ENCODE measurements at regions not wholly inside any gene's neighbourhood (a gene's known extent, or its start where the extent isn't known, plus 50 kb on each side); places are given as distances from the start of the nearest gene placed in this dataset.

DNA sequence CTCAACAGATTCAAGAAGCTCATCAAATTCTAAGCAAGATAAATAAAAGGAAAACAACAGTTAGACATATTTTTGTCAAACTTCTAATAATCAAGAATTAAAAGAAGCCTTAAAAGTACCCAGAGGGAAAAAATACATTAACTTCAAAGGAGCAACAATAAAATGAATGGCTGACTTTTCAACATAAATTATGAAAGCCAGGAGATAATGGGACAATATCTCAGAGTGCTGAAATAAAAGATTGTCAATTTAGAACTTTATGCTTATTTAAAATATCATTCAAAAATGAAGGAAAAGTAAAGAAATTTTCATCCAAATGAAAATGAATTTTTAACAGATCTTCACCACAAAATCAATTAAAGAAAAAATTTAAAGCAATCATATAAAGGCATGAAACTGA lies 108.5 kb upstream of the IL6 start:
- no peak for DNase-seq

DNA sequence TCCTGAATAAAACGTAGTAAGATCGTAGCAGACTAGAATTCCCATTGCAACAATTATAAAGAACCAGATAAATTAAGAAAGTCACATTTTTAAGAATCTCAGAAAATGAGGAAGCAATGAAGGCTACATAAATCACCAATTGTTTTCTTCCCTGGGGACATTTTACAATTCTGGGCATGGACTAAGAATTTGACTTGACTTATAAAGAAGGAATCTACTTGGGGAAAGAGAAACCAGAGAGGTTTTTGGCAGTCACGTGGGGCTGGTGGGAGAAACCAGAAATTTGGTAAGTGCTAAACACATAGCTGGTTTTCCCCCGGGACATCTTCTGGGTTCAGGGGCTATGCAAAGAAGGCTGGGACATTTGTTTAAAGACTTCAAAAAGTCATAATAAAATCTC lies 109.8 kb upstream of the IL6 start:
- DNase-seq: peak; percentile 62

DNA sequence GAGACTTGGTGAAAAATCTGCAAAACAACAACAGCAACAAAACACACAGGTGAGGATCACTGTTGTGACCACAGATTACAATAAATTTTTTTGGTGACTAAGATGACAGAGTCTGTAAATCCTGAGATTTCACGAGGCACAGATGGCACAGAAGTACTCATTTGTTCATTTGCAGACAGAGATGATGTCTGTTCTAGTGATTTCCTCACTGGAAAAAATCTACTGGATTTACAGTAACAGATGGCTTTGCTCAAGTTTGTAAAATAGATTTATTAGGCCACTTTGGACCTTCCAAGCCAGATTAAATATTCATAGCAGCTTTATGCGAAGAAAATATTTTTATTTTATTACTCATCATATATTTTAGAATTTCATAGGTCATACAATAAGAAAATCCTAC lies 113.5 kb upstream of the IL6 start:
- DNase-seq: no peak

DNA sequence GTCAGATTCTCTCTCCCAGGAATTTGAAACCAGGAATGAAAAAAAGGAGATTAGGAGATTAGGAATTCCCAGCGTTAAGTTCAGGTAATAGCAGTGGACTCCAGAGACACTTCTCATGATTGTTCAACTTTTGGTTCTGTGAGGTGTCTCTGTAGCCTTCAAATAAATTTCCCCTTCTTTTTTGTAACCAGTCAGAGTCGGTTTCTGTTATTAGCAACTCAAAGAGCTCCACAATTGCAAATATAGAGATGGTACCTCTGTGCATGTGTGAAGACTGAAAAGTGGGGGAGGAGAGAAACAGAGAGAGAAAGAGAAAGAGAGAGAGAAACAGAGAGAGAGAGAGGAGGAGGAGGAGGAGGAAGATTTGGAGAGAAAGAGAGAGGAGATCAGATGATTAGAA lies 112.8 kb upstream of the STEAP1B start:
- DNase-seq: no peak

DNA sequence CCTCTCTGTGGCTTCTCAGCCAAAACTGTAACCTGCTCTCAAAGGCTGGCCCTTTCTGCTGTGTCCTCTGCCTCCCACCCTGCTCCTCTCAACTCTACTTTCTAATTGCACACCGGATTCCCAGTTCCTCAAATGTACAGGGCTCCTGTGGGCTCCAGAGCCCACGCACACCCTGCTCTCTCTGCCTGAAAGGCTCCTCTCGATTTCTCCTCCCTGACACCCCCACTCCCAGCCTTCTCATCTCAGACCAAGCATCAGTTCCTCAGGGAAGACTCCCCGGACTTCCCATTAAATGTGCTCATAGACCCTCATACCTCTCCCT lies 111.7 kb upstream of the STEAP1B start:
- peak; percentile 46 for DNase-seq

DNA sequence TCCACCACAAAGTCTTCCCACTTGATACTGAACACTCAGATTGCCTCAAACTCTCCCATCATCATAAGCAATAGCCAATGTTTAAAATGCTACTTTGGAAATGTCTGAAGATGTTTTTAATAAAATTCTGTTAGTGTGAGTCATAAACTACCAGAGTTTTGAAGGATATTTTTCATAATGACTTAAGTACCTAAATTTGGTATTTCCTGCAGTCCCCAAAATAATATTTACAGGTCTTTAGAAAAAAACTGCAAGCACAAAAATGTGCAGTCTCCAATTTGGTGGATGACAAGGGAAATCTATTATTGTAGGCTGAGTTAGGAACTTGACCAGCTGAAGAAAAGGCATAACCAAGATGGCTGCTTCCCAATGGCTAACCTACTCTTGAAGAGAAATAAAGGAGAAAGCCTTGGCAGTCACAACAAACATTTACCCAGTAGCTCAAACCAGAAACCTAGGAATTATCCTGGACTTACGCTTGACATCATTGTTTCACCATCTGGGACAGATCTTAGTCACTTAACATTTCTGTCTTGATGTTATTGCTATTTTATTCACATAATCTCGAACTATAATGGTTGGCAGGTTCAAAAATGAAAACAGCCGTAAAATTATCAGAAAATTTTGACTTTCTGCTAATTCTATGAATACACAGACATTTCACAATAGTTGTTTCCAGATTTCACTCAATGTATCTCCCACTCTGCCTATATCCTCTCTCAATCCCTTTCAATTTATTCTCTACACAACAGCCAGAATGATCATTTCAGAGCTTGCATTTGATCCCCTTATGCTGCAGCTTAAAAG lies 111.2 kb upstream of the STEAP1B start:
- no peak for DNase-seq

DNA sequence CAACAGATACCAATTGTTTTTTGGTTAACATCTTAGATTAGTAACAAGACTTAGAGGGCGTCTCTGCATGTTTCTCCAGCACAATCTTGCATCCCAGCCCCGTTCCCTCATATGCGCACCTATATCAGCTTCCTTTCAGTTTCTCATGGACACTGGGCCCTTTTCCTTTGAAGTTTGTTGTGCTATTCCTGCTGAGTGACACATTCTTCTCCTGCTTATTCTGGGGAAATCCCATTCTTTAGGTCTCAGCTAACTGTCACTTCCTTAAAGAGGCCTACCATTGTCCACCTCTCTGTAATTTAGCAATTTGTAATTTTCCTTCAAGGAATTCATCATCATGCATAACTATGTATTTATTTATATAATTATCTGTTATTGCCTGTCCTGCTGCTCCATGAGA lies 110.3 kb upstream of the STEAP1B start:
- peak; percentile 73 for DNase-seq

DNA sequence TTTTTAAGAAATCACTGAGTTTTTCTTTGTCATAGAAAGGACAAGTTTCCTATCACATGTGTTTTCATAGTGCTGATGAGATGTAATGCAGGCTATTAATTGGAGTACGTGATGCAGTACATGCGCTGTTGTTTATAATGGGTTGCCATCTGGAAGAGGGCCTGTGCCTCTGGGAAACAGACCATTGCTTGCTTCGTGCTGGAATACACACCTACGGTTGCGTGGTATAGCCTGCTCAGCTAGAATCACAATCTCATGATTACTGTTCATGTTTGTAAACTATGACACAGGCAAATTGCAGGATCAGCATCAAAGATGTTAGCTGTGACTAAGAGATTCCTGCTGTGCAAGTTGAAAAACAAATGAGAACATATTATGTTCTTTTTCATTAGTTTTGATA lies 107.2 kb upstream of the STEAP1B start:
- DNase-seq: peak; percentile 64

DNA sequence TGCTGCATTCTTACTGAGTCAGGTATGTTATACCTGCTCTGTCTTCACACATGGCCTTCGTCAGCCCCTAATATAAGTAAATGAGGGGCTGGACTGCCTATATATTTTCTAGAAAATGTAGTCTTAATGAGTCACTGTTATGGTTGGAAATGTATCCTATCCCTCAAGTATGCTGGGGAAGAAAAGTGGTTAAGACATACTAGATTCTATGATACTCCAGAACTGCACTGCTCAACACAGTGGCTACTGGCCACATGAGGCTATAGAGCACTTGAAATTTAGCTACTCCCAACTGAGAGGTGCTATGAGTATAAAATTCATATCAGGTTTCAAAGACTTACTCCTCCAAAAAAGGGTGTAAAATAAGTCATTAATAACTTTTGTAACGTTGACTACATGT lies 104.3 kb upstream of the STEAP1B start:
- no peak for DNase-seq

DNA sequence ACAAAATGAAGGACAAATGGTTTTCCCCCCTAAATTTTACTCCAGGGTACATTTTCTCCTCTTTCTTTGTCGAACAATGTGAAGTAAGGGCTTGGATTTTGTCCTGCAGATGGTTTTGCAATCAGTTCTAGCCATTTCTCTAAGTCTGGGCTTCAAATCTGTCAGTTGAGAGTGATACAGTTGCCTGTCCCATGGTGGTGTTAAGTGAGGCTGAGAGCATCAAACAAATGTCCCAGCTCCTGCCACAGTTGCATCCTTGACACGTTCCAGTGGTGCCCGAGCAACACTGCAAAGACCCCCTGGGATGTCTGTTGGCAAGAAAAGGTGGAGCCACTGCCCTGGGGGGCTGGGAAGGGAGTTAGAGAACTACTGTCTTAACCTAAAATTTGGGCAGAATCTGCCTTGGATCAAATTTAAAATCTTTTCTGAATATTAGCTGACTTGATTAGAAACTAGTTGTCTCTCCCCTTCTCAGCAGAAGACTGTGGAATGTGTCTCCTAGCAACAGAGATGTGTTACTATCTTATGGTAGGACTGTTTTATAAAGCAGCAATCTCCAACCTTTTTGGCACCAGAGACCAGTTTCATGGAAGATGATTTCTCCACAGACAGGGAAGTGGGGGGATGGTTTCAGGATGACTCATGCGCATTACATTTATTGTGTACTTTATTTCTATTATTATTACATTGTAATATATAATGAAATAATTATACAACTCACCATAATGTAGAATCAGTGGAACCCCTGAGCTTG lies 102.0 kb upstream of the STEAP1B start:
- DNase-seq: peak; percentile 71

DNA sequence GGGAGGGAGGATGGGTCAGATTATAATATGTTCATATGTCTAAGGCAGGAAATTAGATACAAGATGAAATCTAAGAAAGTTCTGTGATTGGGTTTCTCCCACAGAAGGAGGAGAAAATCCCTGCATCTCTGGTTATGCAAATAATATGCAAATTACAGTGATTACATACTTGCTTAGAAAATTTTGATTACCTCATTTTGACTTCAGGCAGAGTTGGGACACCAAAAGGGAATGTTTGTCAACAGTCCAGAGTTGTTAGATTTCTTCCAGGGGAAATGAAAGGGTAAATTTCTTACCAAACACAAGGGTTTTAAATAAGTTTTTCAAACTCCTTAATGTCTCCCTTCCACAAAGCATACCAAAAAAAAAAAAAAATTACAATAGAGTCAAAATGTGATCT lies 101.4 kb upstream of the STEAP1B start:
- peak; percentile 97 for DNase-seq

DNA sequence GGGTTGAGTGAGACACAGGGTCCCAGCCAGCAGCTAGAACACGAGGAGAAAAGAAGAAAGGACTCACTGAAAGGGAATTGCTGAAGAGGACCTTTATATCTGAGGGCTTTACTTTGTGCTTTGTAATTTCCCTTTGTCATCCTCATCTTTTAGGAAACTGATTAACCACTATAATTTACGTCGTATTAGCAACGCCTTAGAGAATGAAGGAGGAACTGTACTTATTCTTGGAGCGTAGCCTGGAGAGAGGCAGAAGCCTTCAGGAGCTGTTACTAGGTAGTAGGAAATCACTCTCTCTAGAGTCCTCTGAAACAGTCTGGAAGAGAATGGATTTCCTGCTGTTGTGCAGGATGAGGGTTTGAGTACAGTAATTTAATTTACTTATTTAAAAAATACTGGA lies 101.0 kb upstream of the STEAP1B start:
- DNase-seq: peak; percentile 90

DNA sequence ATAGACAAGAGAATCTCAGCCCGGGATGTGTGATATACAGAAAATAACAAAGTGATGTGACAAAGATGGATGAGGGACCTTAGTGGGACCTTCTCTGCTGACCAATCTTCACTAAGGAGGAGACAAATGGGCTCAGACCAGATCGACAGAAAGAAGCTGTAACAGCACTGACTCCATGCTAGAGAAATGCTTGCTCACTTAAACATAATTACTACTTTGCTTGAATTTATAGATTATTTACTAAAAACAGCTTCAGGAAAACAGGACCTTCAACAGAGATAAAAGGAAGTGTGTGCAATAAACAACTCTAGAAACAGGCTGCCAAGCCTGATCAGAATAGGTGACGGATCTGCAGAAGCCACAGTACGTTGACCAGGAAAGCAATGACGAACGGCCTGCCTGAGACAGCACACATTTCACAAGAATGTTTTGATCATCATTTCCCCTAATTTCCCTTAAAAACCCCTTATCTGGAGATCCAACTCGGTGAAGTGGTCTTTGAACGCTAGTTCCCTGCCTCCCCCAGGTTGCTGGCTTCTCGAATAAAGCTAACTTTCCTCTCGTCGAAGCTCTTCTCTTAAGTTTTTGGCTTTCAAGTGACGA lies 98.4 kb upstream of the STEAP1B start:
- peak; percentile 65 for DNase-seq

DNA sequence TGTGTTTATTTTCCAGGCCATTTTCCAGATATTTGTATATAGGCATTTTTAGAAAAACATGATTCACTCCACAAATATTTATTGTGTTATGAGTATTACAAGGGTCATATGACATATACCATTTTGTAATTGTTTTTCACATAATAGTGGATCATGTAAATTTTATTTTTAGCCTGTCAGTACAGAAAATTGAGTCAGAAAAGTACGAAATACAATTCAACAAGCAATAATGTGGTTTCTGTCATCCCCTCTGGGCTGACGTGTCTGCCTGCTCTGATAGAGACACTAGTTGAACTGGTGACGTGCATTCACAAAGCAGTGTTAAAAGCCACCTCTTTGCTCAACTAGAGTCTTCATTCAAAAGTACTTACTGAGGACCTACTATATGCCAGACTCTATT lies 97.9 kb upstream of the STEAP1B start:
- DNase-seq: peak; percentile 78

DNA sequence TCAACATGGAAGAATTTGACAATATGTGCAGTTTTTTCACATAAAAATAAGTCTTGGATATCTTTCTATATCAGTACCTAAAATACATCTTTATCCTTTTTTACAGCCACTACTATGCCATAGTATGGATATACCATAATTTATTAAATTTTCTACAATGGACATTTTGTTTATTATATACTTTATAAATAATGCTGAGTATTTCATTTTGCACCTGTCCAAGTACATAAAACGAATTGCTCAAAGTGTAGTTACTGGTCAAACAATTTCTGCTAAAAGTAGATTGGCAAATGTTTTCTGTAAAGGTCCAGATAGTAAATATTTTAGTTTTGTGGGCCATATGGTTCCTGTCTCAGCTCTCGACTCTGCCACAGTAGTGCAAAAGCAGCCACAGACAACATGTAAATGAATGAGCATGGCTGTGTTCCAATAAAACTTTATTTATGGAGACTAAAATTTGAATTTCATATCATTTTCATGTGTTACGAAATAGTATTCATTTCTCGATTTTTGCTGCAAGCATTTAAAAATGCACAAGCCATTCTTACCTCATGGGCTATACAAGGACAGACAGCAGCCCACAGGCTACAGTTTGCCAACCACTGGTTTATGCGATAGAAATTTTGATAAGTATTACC lies 96.9 kb upstream of the STEAP1B start:
- no peak for DNase-seq

DNA sequence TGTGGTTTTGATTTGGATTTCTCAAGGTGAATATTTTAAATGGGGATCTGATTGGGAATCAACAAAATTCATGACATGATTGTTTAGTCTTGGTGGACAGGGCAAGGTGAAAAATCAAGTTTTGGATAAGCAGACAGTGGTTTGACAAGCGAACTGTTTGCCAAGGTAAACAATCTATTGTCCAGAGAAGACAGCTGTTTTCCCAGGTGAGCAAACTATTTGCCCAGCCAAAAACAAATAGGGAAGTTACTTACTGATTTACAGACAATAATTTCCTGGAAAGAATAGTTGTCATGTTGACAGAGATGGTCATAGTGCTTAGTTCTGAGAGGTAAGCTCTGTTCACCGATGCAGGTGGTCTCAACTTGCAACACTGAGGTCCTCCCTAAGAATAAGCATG lies 94.0 kb upstream of the STEAP1B start:
- DNase-seq: no peak

DNA sequence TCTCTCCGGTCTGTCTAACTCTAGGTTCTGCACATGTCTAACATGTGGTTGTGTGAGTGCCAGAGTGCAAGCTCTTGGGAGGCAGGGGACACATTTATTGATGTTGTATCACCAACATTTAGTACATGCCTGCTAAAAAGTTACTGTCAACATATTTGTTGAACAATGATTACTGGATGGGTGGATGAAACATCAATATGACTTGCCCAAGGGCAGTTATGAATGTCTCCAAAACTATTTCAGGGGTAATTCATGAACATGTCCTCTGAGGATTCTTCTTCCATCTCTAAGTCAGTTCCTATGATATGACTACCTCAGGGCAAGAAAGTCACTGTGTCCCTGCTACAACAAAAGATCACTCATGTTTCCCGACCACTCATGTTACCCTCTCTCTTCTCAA lies 91.3 kb upstream of the STEAP1B start:
- DNase-seq: no peak

DNA sequence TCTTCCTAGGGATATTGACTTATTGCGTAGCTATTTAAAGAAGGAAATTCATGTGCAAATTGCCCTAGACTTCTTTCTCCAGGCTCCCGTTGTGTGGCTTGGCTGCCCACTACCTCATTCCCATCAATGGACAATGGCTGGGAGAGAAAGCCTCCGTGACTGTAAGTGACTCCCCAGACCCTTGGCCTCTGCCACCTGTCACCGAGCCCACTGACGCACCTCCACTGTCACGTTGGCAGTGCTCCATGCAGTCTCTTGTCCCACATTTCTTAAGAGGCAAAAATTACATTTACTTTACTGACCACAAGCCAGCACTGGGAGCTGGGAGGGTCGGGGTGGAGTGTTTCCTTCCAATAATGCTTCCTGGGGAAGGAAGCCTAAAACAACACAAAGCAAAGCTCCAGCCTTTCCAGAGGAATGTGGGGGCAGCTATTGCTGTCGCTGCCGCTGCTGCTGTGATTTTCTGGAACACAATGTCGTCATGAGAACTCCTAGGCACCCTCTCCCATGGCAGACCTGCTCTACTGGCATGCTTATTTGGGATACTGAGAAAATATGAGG lies 89.7 kb upstream of the STEAP1B start:
- no peak for DNase-seq

DNA sequence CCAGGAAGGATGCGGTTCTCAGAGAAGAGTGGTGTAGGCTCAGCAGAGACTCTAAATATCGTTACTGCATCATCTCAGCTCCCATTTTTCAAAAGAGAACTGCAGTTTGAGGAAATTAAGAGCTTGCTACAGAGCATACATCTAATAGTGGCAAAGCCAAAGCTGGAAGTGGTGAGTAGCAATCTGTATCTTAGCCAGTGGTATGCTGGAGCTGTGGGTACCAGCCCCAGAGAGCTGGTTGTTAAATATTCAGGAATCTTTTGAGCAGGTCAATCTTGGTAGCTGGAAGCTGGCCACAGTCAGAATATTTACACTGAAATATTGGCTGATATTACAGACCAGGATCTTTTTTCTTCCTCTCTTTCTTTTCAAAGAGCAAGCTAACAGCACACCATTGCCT lies 88.4 kb upstream of the STEAP1B start:
- peak; percentile 65 for DNase-seq

DNA sequence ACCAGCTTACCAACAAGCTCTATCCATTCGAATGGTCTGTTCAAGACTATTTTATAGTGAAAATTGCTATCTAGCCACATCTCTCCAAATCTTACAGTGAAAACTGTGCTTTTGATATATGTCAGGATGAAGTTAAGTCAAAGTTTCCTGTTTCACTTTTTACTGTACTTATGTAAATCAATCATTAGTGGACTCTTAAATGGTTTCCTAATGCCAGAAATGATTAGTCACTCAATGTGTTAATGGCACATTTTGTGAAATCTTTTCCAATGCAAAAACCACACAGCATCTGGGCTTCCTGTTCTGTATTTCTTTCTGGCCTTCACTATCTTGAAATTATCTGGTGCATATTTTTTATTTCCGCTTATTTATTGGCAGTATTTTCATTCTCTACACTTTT lies 87.3 kb upstream of the STEAP1B start:
- DNase-seq: peak; percentile 98

DNA sequence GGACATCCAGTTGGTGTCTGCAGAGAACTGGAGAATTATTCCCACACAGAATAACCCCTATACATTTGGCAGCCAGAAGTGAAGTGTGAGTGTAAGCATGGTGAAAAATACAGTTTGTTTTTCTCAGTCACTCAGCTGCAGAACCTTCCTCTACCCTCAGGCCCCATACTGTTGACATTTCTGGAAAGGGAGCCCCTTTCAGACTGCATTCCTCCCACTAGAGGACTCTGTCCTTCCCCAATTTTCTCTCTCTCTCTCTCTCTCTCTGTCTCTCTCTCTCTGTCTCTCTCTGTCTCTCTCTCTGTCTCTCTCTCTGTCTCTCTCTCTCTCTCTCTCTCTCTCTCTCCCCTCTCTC lies 86.8 kb upstream of the STEAP1B start:
- no peak for DNase-seq

DNA sequence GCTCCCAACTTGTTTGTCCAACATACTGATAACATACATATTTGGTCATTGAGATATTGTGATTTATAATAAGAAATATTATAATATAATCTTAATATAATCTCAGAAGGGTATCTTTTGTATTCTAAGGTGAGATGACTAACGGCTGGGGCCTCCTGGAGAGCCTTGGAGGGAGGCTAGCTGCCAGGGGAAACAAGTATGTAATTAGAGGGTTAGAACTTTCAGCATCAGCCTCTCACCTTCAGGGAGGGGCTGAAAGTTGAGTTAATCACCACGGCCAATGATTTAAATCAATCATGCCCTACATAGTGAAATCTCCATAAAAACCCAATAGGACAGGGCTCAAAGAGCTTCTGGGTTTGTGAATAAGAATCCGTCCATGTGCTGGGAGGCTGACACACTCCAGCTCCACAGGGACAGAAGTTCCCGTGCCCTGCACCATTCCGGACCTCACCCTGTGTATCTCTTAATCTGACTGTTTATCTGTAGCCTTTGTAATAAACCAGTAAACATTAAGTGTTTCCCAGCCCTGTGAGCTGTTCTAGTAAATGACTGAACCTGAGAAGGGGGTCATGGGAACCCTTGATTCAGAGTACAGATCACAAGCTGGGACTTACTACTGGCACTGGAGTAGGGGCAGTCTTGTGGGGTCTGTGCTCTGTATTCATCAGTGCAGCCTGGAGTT lies 86.3 kb upstream of the STEAP1B start:
- DNase-seq: no peak

DNA sequence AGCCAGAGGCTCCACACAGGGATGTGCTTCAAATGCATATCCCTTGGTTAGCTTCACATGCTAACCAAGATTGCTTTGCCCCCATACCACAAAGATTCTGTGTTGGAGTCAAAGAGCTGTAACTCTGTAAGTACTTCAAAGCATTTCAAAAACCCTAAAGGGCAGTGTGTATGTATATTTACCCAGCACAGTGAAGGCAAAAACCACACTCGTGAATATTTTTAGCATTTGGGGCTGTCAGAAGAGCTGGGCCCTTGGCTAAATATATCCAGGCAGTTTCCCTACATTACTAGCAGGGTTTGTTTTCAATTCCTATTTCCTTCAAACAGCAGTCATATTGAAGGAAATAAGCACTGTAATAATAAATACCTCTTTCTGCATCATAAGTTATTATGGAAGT lies 84.2 kb upstream of the STEAP1B start:
- DNase-seq: no peak
